DMS153 (cell line): ENCODE measurements at regions not wholly inside any gene's neighbourhood (a gene's known extent, or its start where the extent isn't known, plus 50 kb on each side); places are given as distances from the start of the nearest gene placed in this dataset.
"Not testable (repeated sequence)": the region's sequence is repeated elsewhere in the genome, so short reads cannot be mapped to it uniquely, and the experiment has no call there.

Source experiments
- DNase-seq: peaks from one replicate; lab custom pipeline; 2025; lab: John Stamatoyannopoulos, UW

GRCh38 chr14:43697003-43697402 lies 810.1 kb downstream of the FSCB start:
- no peak for DNase-seq

- no peak for DNase-seq
Measured at GRCh38 chr14:43692706-43693105, 814.4 kb downstream of the FSCB start.

- DNase-seq, result no peak
Measured at GRCh38 chr14:43687921-43688320, 819.2 kb downstream of the FSCB start.

- no peak for DNase-seq
Measured at GRCh38 chr14:43677581-43677980, 829.5 kb downstream of the FSCB start.

GRCh38 chr14:43674273-43674672 lies 832.8 kb downstream of the FSCB start:
- DNase-seq, result no peak

GRCh38 chr14:43671716-43672485 lies 835.2 kb downstream of the FSCB start:
- no peak for DNase-seq

- DNase-seq, result no peak
Measured at GRCh38 chr14:43669355-43669754, 837.7 kb downstream of the FSCB start.

- no peak for DNase-seq
Measured at GRCh38 chr14:43665570-43666267, 841.4 kb downstream of the FSCB start.

GRCh38 chr14:43655194-43655593 lies 851.9 kb downstream of the FSCB start:
- not testable (repeated sequence) for DNase-seq

GRCh38 chr14:43651896-43652295 lies 855.2 kb downstream of the FSCB start:
- peak; percentile 4 for DNase-seq

- no peak for DNase-seq
Measured at GRCh38 chr14:43651185-43651787, 855.8 kb downstream of the FSCB start.

- DNase-seq, result no peak
Measured at GRCh38 chr14:43649508-43649907, 857.6 kb downstream of the FSCB start.

- no peak for DNase-seq
Measured at GRCh38 chr14:43647302-43647701, 859.8 kb downstream of the FSCB start.

- no peak for DNase-seq
Measured at GRCh38 chr14:43640718-43641267, 866.3 kb downstream of the FSCB start.

GRCh38 chr14:43625294-43625693 lies 881.8 kb downstream of the FSCB start:
- no peak for DNase-seq

- DNase-seq, result no peak
Measured at GRCh38 chr14:43621282-43621681, 885.8 kb downstream of the FSCB start.

- DNase-seq, result no peak
Measured at GRCh38 chr14:43595096-43595772, 911.8 kb downstream of the FSCB start.

GRCh38 chr14:43591776-43592175 lies 915.3 kb downstream of the FSCB start:
- DNase-seq, result no peak

GRCh38 chr14:43587183-43587582 lies 919.9 kb downstream of the FSCB start:
- DNase-seq, result no peak

- no peak for DNase-seq
Measured at GRCh38 chr14:43579671-43580070, 927.4 kb downstream of the FSCB start.

GRCh38 chr14:43568022-43568421 lies 939.1 kb downstream of the FSCB start:
- no peak for DNase-seq

- DNase-seq, result no peak
Measured at GRCh38 chr14:43548368-43548767, 958.7 kb downstream of the FSCB start.
